Left lobe of liver (tissue), 2 donors: ENCODE measurements at regions not wholly inside any gene's neighbourhood (a gene's known extent, or its start where the extent isn't known, plus 50 kb on each side); places are given as distances from the start of the nearest gene placed in this dataset.
A peak's percentile ranks its signal among the peaks of the same experiment; 100 is the strongest.
"Not testable (repeated sequence)": the region's sequence is repeated elsewhere in the genome, so short reads cannot be mapped to it uniquely, and the experiment has no call there.

Experiments used
- ATAC-seq: fragments of 200-7000 bp; cut with Tn5 transposase; one replicate; pipeline ENCODE4 v1.9.1; 2020; ENCODE audit warnings: mild to moderate bottlenecking, moderate library complexity
- DNase-seq: peaks from one replicate; pipeline ENCODE4 v3.0.0-alpha.2; 2020; ENCODE audit warnings: low spot score
- donor health status: DM: no; HTN: no; CAD: no; lungs with moderate emphysema.
- donor health status: DM: no; HTN: yes; CAD: no.

DNA sequence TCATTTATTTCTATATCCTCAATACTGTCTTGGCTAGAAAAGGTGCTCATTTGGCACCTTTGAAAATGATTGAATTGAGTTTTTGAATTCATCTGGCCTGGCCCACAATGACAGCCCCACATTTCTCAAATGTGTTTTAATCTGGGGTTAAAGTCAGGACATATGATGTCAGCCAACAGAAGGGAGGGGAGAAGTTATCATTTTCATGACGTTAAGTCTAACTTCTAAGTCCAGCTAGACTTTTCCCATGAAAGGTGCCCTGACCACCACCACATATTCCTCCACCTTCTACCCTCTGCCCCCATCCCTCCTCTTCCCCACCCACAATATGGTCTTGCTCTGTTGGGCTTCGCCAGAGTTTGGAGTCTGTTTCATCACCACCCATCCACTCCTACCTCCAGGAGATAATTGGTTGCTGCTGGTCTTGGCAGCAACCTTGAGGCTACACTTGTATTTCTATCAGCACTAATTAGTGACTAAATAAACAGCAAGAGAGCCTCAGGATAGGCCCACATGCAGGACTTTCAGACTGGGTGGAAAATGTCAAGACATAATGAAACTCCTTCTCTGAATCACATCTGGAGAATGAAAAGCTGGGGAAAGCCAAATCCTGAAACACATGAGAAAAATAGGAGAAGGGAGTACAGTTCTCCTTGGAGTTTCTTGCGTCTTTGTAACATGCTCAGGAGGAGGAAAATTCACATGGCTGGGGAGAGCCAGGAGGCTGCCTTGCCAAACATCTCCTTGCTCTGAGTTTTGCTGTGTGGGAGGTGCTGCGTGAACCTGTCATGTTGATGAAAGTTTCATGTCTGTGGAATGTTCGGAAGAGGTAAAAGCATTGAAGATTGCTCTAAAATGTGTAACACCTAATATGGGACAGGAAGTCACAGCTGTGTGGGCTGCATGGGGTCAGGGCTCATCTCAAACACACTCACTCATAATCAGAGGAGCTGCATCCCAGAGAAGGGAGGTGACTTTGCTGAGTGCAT, 544.7 kb upstream of the KLF4 start:
- DNase-seq (no peak), ATAC-seq (no peak)

DNA sequence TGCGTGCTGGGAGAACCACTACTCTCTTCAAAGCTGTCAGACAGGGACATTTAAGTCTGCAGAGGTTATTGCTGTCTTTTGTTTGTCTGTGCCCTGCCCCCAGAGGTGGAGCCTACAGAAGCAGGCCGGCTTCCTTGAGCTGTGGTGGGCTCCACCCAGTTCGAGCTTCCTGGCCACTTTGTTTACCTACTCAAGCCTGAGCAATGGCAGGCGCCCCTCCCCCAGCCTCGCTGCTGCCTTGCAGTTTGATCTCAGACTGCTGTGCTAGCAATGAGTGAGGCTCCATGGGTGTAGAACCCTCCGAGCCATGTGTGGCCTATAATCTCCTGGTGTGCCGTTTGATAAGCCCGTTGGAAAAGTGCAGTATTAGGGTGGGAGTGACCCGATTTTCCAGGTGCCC, 542.5 kb upstream of the KLF4 start:
- ATAC-seq, DNase-seq: not testable (repeated sequence)

DNA sequence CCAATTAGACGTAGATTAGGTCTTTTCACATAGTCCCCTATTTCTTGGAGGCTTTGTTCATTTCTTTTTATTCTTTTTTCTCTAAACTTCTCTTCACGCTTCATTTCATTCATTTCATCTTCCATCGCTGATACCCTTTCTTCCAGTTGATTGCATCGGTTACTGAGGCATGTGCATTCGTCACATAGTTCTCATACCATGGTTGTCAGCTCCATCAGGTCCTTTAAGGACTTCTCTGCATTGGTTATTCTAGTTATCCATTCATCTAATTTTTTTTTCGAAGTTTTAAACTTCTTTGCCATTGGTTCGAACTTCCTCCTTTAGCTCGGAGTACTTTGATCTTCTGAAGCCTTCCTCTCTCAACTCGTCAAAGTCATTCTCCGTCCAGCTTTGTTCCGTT, 541.7 kb upstream of the KLF4 start:
- DNase-seq, ATAC-seq: not testable (repeated sequence)

DNA sequence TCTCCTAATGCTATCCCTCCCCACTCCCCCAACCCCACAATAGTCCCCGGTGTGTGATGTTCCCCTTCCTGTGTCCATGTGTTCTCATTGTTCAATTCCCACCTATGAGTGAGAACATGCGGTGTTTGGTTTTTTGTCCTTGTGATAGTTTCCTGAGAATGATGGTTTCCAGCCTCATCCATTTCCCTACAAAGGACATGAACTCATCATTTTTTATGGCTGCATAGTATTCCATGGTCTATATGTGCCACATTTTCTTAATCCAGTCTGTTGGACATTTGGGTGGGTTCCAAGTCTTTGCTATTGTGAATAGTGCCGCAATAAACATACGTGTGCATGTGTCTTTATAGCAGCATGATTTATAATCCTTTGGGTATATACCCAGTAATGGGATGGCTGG, 537.1 kb upstream of the KLF4 start:
- not testable (repeated sequence) for DNase-seq, ATAC-seq

DNA sequence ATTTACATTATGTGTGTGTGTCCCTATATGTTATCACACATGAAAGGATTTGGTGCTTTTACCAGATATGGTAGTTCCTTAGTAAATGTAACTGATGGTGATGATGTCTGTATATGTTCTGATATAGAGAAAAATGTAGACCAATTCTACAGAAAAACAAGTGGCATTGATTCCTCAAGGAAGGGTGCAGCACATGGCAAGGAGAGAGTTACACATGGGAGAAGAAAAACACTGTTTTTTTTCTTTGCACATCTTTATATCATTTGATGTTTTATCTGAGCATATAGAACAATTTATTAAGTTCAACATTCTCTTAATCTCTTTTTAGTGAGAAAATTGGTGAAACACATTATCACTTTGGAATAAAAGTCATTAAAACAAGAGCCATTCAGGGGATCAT, 535.0 kb upstream of the KLF4 start:
- no peak for ATAC-seq
- DNase-seq, result no peak

DNA sequence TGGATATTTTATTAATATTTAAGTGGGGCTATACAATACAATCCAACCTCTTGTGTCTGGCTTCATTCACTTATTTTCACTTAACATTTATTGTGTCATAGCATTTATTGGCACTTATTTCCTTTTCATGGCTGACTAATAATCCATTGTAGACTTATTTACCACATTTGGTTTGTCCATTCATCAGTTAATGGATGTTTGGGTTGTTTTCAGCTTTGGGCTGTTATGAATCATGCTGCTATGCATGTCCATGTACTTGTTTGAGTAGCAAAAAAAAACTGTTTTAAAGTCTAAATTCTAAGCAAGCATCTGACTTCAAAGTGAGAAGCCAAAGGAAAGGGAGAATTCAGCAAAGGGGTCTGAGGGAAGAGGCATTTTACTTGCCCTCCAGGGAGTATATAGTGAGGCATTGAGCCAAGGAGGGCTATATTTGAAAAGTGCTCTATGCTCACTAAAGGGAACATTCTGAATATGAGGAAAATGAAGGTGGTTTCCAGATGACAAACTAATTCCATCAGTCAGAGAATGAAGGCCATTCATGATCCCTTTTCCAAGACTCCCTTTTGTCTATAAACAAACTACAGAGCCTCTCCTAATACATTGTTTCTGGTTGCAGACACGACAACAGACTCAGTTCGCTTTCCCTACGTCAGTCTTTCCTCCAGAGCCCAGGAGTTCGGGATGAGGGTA, 532.8 kb upstream of the KLF4 start:
- ATAC-seq (no peak), DNase-seq (no peak)

DNA sequence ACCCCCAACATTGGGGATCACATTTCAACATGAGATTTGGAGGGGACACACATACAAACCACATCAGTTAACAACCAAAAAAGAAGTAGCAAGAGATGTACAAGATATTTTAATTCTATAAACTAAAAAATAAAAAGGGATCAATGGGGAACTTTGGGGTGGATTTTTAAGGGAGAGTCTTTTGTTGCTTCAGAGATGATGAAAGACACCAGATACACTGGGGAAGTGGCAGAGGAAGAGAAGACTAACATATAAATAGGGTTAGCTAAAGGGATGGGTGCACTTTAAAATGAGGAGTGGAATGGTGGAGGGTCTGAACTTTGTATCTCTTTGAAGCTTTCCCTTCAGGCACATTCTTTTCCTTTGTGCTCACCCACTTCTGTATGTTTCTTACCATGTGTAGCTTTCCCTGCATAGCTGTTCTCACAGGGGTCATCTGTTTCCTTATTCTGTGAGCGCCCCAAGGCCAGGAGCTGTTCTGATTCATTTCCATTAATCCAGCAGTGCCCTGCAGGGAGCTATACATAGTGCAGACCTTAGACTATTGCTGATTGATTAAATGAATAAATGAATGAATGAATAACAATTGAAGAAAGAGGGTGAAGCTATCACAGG, 531.6 kb upstream of the KLF4 start:
- DNase-seq, result no peak
- no peak for ATAC-seq

DNA sequence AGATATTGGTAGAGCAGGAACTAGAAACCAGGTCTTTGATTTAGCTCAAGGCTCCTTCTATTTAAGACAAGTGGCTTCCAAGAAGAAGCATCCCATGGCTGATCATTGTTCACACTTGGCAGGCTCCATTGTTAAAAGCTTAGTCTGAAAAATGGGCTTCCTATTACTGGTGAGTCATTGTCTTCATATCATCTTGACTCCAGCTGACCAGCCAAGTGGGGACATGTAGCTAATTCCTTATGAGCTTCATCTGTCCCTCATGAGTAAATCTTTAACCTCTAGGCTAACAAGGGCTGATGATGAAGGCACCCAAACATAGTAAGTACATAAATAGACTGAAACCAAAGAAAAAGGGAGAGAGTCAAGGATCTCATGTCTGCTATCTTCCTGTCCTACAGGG, 530.3 kb upstream of the KLF4 start:
- no peak for ATAC-seq
- no peak for DNase-seq

DNA sequence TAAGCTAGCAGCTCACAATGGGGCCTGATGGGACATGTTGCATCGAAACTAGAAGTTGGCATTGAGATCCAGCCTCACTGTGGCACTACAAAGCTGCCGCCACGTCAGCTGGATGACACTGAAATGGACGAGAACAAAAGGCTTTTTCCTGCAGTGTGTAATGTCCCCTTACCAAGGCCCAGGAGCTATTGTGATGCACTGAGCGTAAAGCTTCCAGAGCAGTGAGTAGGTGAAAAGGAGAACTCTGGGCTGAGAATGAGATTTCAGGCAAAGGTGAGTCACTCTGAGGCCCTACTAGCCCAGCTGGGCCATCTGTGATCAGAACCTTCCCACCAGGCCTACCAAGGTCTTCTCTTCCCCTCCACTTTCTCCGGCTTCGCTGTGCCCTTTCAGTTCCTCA, 528.1 kb upstream of the KLF4 start:
- ATAC-seq, result no peak
- no peak for DNase-seq

DNA sequence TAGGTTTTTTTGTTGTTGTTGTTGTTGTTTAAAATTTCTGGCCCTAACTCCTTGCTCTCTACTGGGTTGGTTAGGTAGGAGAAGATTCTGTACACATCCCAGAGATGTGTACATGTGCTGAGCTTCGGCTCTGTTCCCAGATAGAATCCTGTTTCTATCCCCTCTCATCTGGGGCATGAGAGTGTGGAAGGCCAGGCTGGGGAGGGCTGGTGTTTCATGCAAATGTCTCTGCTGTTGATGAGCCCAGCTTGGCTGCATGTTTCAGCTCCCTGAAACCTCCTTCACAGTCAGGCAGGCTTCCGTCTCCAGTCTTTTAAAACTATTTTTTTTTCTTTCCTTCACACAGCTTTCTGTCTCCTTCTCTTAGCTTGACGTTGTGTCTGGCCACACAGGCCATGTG, 526.9 kb upstream of the KLF4 start:
- no peak for ATAC-seq

DNA sequence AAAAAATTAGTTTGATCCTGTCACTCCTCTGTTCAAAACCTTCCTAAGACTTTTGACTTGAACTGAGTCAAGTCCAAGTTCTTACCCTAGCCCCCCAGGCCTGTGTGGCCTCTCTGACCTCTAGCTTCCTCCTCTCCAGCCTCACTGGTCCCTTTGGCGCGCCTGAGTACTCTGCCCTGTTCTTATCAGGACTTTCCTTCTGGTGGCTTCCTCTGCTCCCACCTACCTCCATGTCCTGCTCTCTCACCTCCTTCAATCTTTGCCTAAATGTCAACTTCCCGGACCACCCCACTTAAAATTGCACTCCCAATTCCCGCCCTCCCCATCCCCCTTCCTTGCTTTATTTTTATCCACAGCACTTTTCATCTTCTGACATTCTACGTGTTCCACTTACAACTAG, 526.1 kb upstream of the KLF4 start:
- no peak for ATAC-seq
- no peak for DNase-seq

More for the DNA sequence above, 526.9 kb upstream of the KLF4 start:
- DNase-seq, result no peak

DNA sequence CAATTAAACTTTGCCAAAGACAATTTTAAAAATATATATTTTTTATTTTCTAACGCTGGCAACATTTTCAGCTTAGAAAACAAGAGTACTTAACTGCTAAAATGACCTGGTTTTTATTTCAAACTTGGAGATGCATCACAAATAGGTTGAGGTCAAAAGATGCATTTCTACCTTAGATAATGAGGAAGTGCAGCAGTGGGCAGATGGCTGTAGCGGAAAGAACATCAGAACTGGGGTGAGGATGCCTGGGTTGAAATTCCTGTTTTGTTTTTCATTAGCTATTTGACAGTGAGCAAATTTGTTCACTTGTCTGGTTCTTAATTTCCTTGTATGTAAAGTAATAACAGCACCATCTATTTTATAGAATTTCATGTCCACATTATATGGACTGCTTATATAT, 524.8 kb upstream of the KLF4 start:
- no peak for DNase-seq

DNA sequence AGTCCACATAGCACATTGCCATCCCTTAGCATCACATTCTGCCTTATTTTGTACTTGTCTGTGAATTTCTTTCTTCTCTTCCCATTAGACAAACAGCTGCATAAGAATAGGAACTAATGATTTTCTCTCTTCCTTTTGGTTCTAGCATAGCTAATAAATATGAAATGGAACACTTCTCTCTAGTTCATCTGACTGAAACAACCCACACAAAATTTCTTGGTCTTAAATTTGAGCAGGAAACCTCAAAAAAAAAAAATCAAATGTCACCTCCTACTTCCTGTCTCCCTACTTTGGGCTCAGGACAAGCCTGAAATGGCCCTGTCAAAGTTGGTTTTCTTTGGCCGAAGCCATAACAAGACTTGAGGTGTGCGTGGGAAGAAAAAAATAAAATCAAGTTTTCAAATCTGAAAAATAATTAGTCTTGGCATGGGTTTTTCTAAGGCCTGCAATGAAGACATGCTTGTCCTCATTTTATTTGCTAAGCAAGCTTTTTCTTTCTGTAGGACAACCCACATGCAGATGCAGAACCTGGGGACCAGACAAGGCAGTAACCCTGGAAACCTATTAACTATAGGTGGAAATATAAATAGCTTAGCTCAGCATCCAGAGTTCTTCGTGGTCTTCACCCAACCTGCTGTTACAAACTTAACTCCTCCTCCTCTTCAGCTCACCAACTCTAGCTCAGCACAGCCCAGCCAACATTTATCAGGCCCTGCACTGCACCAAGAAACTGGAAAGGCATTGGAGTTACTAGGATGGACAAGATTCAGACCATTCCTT, 523.5 kb upstream of the KLF4 start:
- DNase-seq (no peak), ATAC-seq (no peak)

More for the DNA sequence above, 524.8 kb upstream of the KLF4 start:
- no peak for ATAC-seq

DNA sequence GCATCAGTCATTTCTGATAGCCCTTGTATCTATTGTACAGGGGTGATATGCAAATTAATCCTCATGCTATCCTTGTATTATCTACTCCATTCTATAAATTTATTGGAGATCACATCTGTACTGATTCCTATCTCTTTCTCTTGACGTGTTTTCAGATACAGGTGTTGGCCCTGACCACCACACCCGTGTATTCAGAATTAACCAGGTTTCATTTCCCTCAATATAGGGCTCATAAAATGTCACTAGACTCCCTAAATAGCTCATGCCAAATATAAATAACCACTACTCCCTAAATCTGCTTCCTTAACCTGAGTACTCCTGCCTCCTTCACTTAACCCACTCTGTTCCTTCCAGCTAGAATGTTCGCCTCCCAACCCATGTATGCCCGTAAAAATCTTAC, 522.8 kb upstream of the KLF4 start:
- no peak for DNase-seq
- no peak for ATAC-seq

DNA sequence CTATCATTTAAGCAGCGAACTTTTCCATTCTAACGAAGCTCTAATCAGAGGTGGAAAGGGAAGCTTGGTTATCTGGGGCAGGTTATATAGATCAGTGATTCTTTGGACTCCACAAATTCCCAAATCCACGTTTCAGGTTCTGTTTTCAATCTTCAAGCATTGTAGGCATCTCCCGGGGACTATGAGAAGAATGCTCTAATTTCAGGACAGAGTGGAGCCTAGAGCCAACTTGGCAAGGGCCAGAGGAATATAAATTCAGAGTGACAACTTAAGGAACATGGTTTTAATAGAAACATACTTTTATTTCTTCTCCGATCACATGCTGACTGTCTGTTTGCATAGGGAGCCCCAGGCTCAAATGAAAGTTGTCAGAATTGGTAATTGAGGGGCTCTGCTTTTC, 514.0 kb upstream of the KLF4 start:
- ATAC-seq (no peak), DNase-seq (no peak)

DNA sequence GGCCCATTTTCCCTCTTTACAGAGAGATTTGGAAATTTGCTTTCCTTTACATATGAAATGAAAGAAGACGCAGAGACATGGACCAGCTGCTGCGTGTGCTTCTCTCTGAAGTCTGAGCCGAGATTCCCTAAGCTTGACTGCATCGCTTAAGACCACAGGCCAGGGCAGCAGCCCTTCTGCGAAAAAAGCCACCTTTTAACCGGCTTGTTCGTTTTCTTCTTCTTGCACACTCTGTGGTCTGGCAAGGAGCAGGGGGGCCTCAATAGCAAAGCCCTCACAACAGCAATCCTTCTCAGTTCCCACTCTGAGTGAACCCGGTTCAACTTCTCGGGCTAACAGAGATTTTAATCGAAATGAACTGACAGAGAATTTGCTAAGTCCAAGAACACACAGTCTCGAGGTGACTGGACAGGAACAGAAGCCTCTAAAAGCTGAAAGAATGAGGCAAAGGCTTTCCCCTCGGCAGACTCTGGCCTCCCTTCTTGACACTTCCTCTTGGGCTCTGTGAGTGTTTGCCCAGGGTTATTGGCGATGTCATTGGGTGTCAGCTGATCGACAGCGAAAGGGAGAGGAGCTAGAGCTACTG, 512.9 kb upstream of the KLF4 start:
- ATAC-seq (peak; percentile 34), DNase-seq (no peak)

DNA sequence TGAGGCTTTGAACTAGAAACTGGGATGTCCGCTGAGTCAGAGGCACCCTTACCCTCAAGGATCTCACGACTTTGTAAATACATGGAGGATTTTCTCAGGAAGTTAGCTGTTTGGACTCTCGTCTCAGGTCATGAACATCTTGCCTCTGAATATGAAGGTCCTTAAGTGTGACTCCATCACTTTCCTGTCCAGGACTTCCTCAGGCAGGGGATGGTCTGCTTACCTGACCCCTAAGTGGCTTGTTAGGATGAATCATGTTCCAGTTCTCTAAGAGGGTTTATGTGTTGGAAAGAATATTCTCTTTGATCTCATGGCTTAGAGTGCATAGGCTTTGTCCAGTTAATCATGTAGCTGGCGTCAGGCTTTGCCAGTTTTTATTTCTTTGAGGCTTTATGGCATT, 511.7 kb upstream of the KLF4 start:
- no peak for ATAC-seq
- no peak for DNase-seq

DNA sequence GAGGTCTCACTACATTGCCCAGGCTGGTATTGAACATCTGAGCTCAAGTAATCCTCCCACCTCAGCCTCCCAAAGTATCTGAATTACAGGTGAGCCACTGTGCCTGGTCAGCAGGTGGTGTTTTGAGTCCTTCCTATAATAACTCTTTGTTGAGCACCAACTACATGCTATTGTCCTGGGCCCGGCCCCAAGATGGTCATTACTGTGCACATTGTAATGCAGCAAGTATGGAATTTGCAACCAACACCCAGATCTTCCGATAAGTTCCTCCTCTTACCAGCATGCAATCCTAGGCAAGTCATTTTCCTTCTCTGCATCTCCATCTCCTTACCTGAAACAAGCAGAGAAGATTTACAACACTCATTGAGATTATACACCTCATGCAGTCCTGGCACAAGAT, 510.3 kb upstream of the KLF4 start:
- no peak for ATAC-seq
- no peak for DNase-seq

DNA sequence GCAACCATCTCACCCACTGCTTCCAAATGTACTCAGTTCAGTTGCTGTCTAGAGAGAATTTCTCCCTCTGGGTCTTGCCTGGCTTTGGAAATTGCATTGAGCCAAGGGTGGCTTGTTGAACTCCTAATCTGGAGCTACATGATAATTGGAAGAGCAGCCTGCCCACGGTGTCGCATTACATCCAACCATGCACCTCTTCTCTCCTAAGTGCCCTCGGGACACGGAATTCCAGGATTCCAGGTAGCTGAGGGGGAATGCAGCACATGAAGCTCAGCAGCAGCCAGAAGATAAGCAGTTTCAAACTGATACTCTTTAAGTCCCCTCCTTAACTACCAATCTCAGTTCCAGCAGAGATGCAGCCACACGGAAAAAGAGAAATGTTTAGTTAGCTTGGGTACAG, 509.4 kb upstream of the KLF4 start:
- DNase-seq, result no peak
- no peak for ATAC-seq

DNA sequence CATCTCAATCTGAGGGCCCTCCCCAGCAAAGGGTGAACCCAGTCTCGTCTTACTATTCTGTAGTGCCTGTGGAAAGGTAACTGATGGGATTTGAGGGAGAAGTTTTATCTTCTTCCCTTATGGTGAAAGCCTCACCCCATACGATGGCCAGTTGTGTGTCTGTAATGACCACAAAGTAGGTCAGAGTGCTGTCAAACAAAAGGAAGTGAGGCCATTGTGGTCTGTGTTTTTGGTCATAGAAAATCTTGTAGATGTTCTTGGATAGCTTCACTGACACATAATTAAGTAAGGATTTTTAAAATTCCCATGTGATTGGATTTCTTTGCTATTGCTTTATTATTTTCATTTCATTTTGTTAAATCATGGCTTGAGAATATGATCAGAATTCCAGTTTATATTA, 505.1 kb upstream of the KLF4 start:
- DNase-seq, result no peak
- ATAC-seq, result no peak

DNA sequence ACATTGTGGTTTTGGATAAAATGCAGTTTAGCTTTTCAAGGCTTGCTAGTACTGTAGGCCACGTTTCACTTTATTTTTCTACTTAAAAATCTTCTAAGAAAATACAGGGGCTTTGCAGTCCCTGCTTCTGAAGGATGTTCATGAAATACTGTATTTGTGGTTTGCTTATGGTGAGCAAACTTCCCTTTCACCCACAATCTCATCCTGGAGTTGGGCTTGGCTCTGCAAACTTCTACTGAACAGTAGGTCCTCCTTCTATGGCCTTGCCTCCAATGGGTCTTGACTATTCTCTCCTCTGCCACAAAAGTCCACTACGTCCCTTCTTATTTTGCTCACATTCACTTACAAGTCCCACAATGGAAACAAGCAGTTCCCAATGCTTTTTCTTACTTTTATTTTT, 502.7 kb upstream of the KLF4 start:
- DNase-seq, result no peak
- ATAC-seq, result no peak
